ENCODE measurements at regions not wholly inside any gene's neighbourhood (a gene's known extent, or its start where the extent isn't known, plus 50 kb on each side); places are given as distances from the start of the nearest gene placed in this dataset.
A peak's percentile ranks its signal among the peaks of the same experiment; 100 is the strongest.

DNA sequence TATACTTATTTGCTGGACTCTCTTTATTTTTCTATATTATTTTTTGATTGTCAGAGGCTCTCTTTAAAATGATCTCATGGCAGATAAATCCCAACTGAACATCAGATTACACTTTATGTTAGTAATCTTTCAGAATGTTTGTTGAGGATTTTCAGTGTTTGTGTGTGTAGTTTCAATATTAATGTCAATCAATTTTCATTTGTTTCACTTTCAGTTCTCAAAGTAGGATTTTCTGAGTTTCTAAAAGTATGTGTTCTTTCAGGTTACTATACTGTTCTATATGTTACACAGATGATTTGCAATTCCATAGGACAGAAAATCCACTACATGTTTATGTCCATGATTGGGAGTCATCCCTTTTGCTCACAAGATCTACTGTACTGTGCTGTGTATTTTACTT lies 311.9 kb upstream of the POT1 start:
- H3K4me3 ChIP-seq (ENCODE audit: low read depth, low read length) = no peak overlapping the region
- TF ChIP-seq, protein P1, sequence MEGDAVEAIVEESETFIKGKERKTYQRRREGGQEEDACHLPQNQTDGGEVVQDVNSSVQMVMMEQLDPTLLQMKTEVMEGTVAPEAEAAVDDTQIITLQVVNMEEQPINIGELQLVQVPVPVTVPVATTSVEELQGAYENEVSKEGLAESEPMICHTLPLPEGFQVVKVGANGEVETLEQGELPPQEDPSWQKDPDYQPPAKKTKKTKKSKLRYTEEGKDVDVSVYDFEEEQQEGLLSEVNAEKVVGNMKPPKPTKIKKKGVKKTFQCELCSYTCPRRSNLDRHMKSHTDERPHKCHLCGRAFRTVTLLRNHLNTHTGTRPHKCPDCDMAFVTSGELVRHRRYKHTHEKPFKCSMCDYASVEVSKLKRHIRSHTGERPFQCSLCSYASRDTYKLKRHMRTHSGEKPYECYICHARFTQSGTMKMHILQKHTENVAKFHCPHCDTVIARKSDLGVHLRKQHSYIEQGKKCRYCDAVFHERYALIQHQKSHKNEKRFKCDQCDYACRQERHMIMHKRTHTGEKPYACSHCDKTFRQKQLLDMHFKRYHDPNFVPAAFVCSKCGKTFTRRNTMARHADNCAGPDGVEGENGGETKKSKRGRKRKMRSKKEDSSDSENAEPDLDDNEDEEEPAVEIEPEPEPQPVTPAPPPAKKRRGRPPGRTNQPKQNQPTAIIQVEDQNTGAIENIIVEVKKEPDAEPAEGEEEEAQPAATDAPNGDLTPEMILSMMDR (conservative IDR thresholded peaks at IDR 0.05; ENCODE audit: low read depth, low read length) = no peak
- DNase-seq (ENCODE audit: low read depth) = no peak

- H3K4me3 ChIP-seq (ENCODE audit: low read depth, low read length) = no peak overlapping the region
- DNase-seq (ENCODE audit: low read depth) = no peak
- TF ChIP-seq, protein P1 (conservative IDR thresholded peaks at IDR 0.05; ENCODE audit: low read depth, low read length) = no peak
These were observed 293.0 kb upstream of the POT1 start for GRCh38 chr7:125222596-125222995.

GRCh38 chr7:125218076-125218475 lies 288.5 kb upstream of the POT1 start:
- no peak for DNase-seq (ENCODE audit: low read depth)
- no peak overlapping the region for H3K4me3 ChIP-seq (ENCODE audit: low read depth, low read length)
- TF ChIP-seq, protein P1 (conservative IDR thresholded peaks at IDR 0.05; ENCODE audit: low read depth, low read length) = no peak

GRCh38 chr7:125201002-125201401 lies 271.4 kb upstream of the POT1 start:
- TF ChIP-seq, protein P1 (conservative IDR thresholded peaks at IDR 0.05; ENCODE audit: low read depth, low read length) = no peak
- H3K4me3 ChIP-seq (ENCODE audit: low read depth, low read length) = no peak overlapping the region
- no peak for DNase-seq (ENCODE audit: low read depth)

DNA sequence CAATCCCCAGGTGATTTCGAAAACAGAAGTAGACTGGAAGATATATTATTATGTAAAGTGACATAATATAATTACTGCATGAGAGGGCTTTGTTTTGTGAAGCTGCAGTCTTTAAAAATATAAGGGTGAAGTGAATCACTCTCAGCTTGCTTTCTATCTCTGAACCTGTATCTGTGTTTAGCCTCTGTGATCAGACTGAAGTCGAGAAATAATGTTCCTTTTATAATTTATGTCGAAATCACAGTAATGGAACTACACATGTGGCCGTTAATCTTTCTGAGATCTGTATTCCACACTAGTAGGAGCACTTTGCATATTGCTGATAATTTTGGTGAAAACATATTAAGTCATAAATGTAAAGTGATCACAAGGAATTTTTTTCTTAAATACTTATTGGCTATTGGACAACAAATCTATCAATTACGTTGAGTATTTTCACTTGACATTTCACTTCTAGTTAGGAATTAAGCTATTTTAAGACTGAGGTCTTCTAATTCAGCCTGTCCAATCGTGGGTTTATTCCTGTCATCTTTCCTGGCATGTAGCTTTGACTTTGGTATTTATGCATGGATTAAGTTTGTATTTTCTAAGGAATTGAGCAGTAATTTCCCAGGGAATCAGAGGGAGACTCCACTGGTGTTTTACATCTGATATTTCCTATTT lies 268.2 kb upstream of the POT1 start:
- no peak for DNase-seq (ENCODE audit: low read depth)
- TF ChIP-seq, protein P1 (conservative IDR thresholded peaks at IDR 0.05; ENCODE audit: low read depth, low read length) = no peak
- H3K4me3 ChIP-seq (ENCODE audit: low read depth, low read length) = no peak overlapping the region

DNA sequence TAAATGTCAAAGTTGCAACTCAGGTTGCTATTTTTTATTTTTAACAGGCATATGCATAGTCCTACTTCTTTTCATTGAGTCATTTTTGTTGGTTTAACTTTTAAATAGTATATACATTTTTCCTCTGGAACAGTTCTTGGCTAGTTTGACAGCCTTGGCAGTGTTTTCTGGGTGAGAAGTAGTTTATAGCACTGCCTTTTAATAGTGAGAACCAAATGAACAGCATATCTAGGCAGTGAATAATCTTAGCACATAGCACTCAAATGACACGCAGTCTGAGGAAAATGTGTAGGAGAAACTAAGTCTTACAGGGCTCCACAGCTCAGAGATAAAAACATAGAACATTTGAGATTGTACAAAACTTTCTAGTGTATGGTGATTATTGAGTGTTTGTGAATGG lies 265.5 kb upstream of the POT1 start:
- TF ChIP-seq, protein P1 (conservative IDR thresholded peaks at IDR 0.05; ENCODE audit: low read depth, low read length) = no peak
- DNase-seq (ENCODE audit: low read depth) = peak; percentile 64
- no peak overlapping the region for H3K4me3 ChIP-seq (ENCODE audit: low read depth, low read length)

DNA sequence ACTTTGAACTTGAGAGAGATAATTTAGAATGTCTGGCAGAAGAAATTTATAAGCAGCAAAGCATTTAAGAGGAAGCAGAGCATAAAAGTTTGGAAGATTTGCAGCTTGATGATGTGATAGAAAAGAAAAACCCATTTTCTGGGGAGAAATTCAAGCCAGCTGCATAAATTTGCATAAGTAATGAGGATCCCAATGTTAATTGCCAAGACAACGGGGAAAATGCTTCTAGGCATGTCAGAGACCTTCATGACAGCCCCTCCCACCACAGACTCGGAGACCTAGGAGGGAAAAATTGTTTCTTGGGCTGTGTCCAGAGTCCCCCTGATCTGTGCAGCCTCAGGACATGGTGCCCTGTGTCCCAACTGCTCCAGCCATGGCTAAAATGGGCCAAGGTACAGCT lies 263.6 kb upstream of the POT1 start:
- no peak overlapping the region for H3K4me3 ChIP-seq (ENCODE audit: low read depth, low read length)
- DNase-seq (ENCODE audit: low read depth) = no peak
- TF ChIP-seq, protein P1 (conservative IDR thresholded peaks at IDR 0.05; ENCODE audit: low read depth, low read length) = no peak

All from choroid plexus epithelial cell (primary cell).